NCI-H526 treated with DMSO at 0.1 percent for 48 hours (cell line): ENCODE measurements at regions not wholly inside any gene's neighbourhood (a gene's known extent, or its start where the extent isn't known, plus 50 kb on each side); places are given as distances from the start of the nearest gene placed in this dataset.

Source experiments
- DNase-seq: peaks from one replicate; lab custom pipeline; 2025; lab: John Stamatoyannopoulos, UW

- DNase-seq = no peak
Observed at GRCh38 chr6:95243053-95243452, 334.3 kb upstream of the MANEA start.

- no peak for DNase-seq
Observed at GRCh38 chr6:95244751-95245150, 332.6 kb upstream of the MANEA start.

GRCh38 chr6:95248499-95248898 is 328.8 kb upstream of the MANEA start:
- DNase-seq = no peak

GRCh38 chr6:95249175-95249574 is 328.2 kb upstream of the MANEA start:
- DNase-seq = no peak

GRCh38 chr6:95249661-95250060 is 327.7 kb upstream of the MANEA start:
- DNase-seq = no peak

- DNase-seq = no peak
Observed at GRCh38 chr6:95263840-95264239, 313.5 kb upstream of the MANEA start.

- DNase-seq = no peak
Observed at GRCh38 chr6:95266537-95267258, 310.6 kb upstream of the MANEA start.

GRCh38 chr6:95274686-95275235 is 302.6 kb upstream of the MANEA start:
- DNase-seq = no peak

- DNase-seq = no peak
Observed at GRCh38 chr6:95279616-95280015, 297.7 kb upstream of the MANEA start.

- peak; percentile 36 for DNase-seq
Observed at GRCh38 chr6:95280686-95281273, 296.6 kb upstream of the MANEA start.

GRCh38 chr6:95285881-95286280 is 291.5 kb upstream of the MANEA start:
- DNase-seq = no peak

- no peak for DNase-seq
Observed at GRCh38 chr6:95286874-95287273, 290.5 kb upstream of the MANEA start.

GRCh38 chr6:95288251-95288650 is 289.1 kb upstream of the MANEA start:
- DNase-seq = no peak

- no peak for DNase-seq
Observed at GRCh38 chr6:95292011-95292410, 285.3 kb upstream of the MANEA start.

GRCh38 chr6:95293257-95293656 is 284.1 kb upstream of the MANEA start:
- no peak for DNase-seq

- DNase-seq = no peak
Observed at GRCh38 chr6:95294043-95294442, 283.3 kb upstream of the MANEA start.

GRCh38 chr6:95309545-95309944 is 267.8 kb upstream of the MANEA start:
- no peak for DNase-seq

- DNase-seq = no peak
Observed at GRCh38 chr6:95318137-95318536, 259.2 kb upstream of the MANEA start.

GRCh38 chr6:95321126-95321525 is 256.2 kb upstream of the MANEA start:
- DNase-seq = no peak

- DNase-seq = no peak
Observed at GRCh38 chr6:95325916-95326315, 251.4 kb upstream of the MANEA start.

- DNase-seq = no peak
Observed at GRCh38 chr6:95328231-95328630, 249.1 kb upstream of the MANEA start.

GRCh38 chr6:95352064-95352795 is 225.1 kb upstream of the MANEA start:
- no peak for DNase-seq

GRCh38 chr6:95354551-95354950 is 222.8 kb upstream of the MANEA start:
- DNase-seq = no peak
